GM19238 (cell line): ENCODE measurements at regions not wholly inside any gene's neighbourhood (a gene's known extent, or its start where the extent isn't known, plus 50 kb on each side); places are given as distances from the start of the nearest gene placed in this dataset.
"Not testable (repeated sequence)": the region's sequence is repeated elsewhere in the genome, so short reads cannot be mapped to it uniquely, and the experiment has no call there.

Experiments used
- DNase-seq: peaks from one replicate; pipeline ENCODE4 v3.0.0; 2011; ENCODE audit warnings: low spot score; ENCODE audit not compliant: insufficient read length

DNA sequence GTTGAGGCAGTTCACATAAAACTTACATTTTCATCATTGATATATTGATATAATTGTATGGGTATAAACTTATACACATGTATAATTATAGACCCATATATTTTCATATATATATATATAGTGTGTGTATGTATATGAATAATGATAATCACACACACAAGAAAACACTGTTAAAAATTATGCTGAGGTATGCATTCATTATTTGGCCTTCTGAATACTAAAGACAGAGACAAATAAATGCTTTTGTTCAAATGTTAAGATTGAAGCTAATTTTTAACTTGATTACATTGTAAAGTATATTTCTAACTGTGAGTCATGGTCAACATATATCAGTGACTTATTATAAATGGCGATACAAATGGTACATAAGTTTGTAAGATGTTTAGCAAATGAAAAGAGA, 888.8 kb downstream of the OTOL1 start:
- no peak for DNase-seq

DNA sequence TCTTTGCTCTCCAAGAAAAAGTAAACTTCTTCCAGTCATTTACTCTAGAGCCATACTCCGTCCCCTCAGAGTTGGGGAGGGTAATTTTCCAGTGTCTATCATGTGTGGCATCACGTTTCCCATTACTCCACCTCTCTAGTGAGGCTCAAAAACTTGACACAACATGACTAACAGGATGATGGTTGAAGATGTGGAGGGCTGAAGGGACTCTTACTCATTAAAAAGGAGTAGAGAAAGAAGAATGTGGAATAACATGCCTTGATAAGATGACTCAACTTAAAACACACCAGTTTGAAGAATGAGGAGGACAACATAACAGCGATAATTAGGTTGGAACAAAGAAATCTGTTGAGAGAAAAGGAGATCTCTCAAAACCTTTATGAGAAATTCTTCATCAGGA, 894.3 kb downstream of the OTOL1 start:
- no peak for DNase-seq

DNA sequence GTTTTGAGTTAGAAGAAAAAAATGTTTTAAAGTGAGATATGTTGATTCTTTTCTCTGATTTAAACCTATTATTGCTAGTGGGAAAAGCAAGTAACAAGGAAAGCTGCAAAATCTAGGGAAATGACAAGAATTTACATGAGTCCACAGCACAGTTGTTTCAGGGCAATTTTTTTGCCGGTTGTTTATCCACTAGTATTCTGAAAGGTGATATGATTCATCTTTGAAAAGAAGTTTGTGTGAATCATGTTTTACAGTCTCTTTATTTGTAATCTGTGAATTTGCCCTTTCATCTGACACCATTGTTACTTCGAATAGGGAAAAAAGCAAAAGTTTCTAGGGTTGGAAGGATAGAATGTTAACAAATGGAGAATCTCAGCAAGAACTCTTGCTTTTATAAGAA, 894.7 kb downstream of the OTOL1 start:
- DNase-seq, result no peak

DNA sequence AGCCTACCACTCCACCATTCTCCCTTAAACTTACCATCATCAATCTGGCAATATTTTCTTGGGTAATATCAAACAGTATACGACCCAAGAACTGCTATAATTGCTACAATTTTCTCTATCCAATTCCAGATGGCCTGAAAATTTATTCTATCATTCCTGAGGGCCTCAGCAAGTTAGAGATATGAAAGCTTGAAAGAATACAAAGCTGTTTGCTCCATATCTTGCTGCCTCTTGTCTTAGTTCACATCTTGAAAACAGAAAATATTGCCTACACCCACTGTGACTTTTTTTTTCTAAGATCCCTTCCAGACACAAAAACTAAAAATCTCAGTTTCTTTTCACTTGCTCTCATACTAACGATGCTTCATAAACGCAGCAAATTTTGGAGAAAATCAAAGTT, 898.9 kb downstream of the OTOL1 start:
- DNase-seq, result no peak

DNA sequence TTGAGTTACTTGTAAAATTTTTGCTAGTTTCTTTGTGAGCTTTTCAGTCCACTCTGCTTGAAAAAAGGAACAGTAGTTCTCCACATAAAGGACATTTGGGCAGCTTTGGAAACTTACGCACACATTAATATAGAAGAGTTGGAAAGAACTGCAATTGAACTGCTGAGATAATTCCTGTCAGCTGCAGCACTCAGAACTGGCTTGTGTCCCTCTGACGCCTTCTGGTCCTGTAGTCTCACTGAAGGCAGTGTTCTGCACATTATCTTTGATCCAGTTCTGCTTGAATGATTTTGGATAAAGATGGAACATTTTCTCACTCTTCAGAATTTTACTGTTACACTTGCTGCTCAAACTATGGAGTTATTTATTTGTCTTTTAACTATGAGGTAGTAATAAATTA, 901.9 kb downstream of the OTOL1 start:
- no peak for DNase-seq

DNA sequence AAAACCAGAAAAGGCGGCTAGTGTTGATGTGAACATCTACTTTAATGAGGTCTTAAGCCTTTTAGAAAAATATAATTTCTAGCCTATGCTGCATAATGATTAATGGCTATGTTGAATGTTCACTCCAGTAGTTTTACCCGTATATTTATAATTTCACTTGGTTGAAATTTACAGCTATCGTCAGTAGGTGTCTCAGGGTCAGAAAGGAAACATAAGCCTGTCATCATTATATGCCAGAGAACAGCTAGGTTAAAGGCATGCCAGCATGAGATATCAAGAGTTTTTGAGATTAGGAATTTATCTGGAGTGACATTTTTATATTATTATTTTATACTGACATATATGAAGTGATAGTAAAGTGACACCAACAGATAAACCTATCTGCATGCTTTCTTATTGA, 904.1 kb downstream of the OTOL1 start:
- DNase-seq, result no peak

DNA sequence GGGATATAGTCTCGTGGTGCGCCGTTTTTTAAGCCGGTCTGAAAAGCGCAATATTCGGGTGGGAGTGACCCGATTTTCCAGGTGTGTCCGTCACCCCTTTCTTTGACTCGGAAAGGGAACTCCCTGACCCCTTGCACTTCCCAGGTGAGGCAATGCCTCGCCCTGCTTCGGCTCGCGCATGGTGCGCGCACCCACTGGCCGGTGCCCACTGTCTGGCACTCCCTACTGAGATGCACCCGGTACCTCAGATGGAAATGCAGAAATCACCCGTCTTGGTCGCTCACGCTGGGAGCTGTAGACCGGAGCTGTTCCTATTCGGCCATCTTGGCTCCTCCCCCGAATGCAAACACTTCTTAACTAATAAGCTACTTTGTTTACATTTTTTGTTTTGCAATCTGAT, 914.9 kb downstream of the OTOL1 start:
- DNase-seq, result not testable (repeated sequence)

DNA sequence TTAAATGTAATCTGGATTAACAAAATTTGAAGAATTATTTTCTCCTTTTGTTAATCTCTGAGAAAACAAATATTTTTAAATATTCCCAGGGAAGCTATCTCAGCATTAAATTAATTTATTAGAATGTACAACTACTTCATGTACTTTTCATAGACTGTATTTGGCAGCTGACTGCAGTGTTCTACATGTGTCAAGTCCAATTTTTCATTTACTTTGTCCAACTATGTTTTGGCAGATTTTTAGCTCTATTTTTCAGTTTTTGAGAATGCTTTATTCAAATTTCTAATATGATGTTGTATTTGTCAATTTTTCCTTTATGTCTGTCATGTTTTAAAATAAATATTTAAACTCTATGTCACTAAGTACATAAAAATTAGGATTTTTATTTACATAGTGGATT, 925.1 kb downstream of the OTOL1 start:
- DNase-seq, result no peak

DNA sequence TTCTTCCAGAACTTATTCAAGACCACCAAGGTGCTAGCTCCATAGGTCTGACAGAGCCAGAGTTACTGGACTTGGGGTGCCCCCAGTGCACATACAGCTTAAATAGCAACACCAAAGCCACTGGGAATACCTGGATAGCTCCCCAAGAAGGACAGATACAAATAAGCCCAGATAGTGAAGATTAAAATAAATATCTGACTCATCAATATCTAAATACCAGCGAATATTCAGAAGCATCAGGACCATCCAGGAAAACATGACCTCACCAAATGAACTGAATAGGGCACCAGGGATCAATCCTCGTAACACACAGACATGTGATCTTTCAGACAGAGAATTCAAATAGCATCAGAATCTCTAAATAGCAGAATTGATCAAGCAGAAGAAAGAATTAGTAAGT, 931.6 kb downstream of the OTOL1 start:
- DNase-seq, result no peak

DNA sequence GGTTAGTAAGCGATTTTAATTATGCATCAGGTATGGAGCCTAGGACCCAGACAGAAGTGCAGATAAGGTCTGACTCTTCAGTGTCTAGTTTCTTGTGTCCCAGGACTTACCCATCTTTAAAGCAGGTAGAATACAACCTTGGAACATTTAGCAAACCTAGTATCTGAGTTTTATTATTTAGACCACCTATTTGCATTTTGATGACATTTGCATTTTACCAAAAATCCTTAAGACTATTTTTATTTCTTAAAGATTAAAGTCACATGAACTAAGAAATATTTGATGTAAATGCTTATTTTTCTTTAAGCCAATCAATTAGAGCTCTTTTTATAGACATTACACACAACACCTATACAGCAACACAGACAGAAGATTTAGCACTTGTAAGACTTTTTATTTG, 939.1 kb downstream of the OTOL1 start:
- DNase-seq, result no peak

DNA sequence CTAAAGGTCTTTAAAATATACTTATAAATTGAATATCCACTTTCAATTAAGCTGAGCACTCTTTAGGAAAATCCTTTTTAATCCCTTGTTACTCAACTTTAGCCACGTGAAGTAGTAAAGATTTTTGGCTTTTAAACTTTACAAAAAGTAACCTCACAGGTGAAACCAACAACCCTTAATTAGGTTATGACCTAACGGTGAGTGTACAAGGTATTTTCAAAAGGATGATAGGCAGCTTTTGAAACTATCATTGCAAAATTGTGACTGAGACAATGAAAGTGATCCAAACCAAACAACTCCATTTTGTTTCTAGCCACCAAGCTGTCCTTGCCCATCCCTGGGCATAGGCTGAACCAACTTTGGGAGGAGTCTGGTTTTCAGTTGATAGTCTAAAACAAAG, 940.2 kb downstream of the OTOL1 start:
- DNase-seq, result no peak

DNA sequence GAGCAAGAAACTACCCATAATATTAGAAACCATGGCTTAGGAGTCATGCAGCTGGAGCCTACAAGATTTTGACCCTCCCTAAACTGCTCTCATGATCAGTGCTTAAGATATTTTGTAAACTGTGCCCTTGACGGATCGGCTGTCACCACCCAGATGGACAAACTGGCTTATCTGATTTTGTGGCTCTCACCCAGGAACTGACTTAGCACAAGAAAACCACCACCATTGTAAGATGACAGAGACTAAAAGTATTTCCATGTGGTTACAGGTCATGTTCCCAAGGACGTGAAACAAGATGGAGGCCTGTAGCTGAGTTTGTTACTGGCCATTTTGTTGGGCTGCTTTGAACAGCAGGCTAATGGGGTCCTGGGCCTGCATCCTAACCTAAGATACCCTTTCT, 940.9 kb downstream of the OTOL1 start:
- no peak for DNase-seq

DNA sequence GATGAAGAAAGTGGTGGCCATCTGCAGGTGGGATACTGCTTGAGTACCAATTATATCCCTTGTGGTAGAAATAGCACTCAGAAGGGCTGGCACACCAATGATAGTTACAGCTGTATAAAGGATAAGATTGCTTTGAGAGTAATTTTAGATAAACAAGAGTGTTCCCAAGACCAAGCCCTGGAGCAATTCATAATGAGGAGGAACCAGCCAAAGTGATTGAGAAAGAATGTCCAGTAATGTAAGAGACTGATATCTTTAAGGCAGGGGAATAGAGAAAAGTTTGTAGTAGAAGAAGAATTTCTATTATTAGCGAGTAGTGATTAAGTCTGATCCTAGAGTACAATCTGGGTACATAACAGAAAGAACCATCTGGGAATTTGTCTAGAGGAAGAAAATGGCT, 945.1 kb downstream of the OTOL1 start:
- no peak for DNase-seq

DNA sequence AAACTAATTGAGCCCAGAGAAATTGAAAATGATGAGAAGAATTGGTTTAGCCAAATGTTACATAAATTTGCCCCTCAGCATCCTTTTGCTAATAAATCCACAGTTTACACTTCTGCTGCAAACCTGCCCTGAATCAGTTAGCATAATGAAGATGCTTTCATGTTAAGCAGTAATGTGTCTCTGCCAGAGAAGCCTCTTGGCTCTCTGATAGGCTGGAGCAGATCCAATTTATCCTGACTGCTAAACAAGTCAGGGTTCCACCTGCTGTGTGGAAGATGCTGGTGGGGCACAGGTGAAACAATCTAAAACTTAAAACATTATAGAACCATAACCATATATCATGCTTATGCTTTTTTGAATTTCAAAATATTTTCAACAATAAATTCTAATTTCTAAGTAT, 946.8 kb downstream of the OTOL1 start:
- DNase-seq, result no peak

DNA sequence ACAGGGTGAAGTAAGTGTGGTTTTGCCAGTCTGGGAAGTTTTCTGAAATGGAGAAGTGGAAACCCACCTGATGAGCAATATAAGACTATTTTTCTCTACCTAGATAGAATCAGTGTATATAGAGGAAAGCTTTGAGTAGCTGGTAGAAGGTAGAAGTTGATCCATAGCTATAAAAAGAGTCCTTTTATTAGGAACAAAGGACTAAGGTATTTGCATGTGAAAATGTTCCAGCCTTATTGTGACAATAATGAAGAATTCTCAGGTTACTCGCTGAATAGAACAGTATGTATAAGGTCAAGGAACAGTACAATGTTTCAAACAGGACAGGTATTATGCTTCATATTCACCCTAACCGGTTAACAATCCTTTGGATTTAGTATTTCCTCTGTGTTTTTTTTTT, 972.2 kb downstream of the OTOL1 start:
- no peak for DNase-seq

DNA sequence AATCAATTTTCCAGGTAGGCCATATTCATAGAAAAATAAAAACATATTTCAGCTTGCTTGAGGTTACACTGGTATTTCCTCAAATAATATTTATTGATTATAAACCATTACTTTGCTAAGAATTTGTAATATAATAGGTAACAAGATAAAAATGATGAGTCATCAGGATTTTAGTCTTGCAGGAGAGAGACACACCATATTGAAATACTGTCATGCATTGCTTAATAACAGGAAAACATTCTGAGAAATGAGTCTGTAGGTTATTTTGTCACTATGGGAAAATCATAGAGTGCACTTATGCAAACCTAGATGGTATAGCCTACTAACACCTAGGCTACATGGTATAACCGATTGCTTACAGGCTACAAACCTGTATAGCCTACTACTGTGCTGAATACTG, 990.5 kb downstream of the OTOL1 start:
- no peak for DNase-seq

DNA sequence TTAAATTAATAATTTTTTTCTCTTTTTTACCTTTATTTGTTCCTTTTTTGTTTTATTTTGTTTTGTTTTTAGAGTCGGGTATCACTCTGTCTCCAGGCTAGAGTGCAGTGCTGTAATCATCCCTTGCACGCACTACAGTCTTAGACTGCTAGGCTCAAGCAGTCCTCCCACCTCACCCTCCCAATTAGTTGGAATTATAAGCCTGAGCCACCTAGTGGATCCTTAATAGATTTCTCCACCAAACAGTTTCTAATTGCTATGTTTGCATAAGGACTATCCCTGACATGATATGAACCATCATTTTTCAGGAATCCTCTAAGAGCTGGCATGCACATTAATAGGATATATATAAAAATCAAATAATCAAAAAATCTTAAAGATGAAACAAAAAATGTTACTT, 993.2 kb downstream of the OTOL1 start:
- DNase-seq, result no peak

DNA sequence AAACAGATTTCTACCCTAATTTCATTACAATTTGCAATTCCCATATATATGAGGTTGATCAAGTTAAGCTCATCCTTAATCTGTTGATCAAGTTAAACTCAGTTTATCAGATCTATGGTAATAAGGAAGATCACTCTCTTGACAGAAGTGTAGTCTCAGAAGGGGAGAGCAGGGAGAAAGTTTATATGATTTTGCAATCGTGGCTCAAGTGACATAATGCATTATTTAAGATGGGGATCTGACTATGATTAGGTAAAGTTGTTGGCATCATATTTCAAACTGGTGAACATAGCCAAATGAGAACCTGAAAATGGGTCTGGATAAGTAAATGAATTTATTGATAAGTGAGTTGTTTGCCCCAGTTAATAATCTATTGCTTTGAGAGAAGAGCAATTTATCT, 995.3 kb downstream of the OTOL1 start:
- no peak for DNase-seq

DNA sequence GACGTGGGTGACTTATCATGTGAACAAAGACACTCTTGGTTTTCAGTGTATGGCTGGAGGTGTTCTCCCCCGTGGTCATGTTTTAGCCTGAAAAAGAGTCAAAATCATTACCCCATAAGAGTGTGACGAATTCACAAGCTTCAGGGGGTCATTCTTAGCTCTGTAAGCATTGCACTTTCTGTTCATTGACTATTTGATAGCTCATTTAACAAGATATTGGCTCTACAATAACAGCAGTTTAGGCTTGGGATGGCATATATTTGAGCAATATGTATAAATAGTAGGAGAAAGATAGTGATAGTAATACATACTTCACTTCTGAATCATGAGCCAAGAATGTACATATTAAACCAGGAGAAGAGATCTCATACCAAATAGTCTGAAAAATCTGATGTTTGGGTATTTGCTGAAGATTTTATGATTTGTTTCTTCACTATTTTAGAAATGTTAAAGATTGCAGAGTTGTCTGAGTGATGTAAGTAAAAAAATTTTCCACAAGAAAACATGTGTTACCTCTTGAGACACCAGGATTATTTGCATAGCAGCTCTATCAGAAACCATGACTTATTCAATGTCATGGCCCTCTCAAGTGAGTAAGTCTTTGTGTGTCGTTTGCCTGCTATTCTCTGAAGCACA, 996.0 kb downstream of the OTOL1 start:
- DNase-seq, result no peak

DNA sequence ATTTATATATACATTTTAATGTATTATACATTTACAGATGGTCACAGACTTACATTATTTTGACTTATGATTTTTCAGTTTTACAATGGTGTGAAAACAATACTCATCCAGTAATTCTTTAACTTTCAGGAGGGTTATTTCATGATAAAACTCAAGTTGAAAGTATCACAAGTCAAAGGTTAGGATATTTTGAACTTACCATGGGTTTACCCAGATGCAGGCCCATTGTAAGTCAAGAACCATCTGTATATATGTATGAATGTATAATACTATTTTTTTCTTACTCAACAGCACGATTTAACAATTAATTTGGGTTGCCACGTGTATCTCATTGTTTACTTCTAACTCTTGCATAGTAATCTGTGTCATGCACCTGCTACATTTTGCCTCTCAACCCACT, 1002.0 kb downstream of the OTOL1 start:
- DNase-seq, result no peak

DNA sequence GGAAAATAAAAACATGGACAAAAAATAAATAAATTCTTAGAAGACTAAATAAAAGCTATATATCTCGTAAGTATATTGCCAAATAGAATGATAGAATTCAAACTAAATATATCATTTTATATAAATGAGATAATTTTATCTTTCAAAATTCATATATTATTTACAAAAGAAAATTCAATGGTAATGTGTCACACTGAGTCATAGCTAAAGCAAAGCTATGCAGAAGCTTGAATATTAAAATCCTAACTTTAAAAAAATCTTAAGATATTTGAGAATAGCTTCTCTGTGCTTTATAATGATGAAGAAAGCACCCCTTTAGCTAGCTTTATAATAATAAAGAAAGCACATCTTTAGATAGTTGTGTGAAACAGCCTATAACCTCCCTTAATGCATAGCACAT, 1010.8 kb downstream of the OTOL1 start:
- DNase-seq, result no peak

DNA sequence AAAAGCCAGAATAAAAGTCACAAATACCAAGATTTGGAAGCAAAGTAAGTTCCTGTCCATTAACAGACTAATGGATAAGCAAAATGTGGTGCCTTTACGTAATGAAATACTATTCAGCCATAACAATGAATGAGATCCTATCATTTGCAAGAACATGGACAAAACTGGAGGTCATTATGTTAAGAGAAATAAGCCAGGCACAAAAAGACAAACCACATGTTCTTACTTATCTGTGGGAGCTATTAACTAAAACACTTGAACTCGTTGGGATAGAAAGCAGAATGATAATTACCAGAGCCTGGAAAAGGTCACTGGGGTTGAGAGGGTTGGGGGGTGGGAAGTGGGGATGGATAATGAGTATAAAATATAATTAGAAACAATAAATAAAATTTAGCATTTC, 1015.9 kb downstream of the OTOL1 start:
- DNase-seq, result no peak

DNA sequence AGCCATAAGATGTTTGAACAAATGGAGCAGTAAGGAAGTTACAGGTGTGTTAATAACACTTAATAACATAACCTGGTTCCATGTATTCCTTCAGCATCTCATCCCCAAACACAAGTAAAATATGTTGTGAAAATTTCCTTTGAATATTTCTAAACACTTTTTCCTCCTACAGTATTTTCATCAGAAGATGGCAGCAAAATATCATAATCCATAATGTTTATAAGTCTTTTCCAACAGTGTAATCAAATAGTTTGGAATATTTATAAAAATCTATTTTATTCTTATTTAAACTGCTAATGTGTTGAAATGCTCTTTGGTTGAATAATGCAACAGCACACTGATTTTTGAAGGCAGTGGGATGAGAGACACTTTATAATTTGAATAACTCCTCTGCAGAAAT, 1020.5 kb downstream of the OTOL1 start:
- DNase-seq, result no peak

DNA sequence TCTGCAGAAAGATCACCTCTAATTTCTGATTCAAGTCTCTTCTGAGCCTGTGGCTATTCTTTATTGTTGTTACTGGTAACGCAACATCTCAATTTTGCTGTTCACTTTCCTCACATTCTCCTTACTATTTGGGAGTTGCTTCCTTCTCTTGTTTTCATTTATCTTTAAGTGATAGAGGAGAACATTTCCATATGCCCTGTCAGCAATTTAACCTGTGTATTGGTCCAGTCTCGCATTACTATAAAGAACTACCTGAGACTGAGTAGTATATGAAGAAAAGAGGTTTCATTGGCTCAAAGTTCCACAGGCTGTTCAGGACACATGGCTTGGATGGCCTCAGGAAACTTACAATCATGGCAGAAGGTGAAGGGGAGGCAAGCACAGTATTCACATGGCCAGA, 1025.1 kb downstream of the OTOL1 start:
- no peak for DNase-seq
